ENCODE measurements at regions not wholly inside any gene's neighbourhood (a gene's known extent, or its start where the extent isn't known, plus 50 kb on each side); places are given as distances from the start of the nearest gene placed in this dataset.

DNA sequence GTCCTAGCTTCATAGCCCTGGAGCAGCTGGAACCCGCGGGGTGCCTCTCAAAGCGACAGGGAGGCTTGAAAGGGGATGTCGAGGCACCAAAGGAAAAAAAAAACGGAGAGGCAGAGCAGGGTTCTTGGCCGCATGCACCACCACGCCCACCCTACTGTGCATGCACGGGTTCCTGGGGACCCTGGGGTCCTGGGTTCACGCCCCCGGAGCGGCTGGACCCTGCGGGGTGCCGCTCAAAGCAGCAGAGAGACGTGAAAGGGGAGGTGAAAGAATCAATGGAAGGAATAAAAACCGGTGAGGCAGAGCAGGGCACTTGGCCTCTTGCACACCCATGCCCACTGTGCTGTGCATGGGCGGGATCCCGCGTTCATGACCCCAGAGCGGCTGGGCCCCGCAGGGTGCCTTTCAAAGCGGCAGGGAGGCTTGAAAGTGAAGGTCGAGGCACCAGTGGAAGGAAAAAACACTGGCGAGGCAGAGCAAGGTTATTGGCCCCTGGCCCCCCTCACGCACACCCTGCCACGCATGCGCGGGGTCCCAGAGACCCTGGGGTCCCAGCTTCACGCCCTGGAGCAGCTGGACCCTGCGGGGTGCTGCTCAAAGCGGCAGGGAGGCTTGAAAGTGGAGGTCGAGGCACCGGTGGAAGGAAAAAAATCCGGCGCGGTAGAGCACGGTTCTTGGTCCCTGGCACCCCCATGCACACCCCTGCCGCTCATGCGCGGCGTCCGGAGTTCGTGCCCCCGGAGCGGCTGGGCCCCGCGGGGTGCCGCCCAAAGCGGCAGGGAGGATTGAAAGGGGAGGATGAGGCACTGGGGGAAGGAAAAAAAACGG, 318.5 kb downstream of the ALG10 start:
- 40% methylated on average over 49 of the region's 49 CpGs for WGBS
- Histone ChIP-seq H3K4me3 (ENCODE audit: low read depth in 1 of 3, low read length in 3 of 3) (no peak overlapping the region), H3K36me3 (ENCODE audit: control insufficient read depth in 4 of 4, insufficient read depth in 3 of 4, low read depth in 1 of 4, low read length in 3 of 4) (no peaks in the 10 kb centered on the region), H3K9me3 (ENCODE audit: control insufficient read depth in 4 of 4, low read length in 3 of 4) (peaks cover 0 to 4% (median 2%) of the 10 kb centered on the region in 4 donors), H3K27ac (ENCODE audit: low read depth in 1 of 2, low read length in 2 of 2) (no peak overlapping the region), H3K27me3 (ENCODE audit: control insufficient read depth in 4 of 4, insufficient read depth in 4 of 4, low read length in 3 of 4) (peaks cover 0 to 14% (median 0%) of the 10 kb centered on the region in 4 donors), H3K9ac (ENCODE audit: low read depth in 1 of 2, low read length in 2 of 2) (no peak overlapping the region), H3K4me1 (ENCODE audit: control insufficient read depth in 4 of 4, insufficient read depth in 4 of 4, low read length in 3 of 4) (peaks cover 0 to 5% (median 0%) of the 10 kb centered on the region in 4 donors)
- no peak for DNase-seq (ENCODE audit: low spot score)
- TF ChIP-seq REST (IDR thresholded peaks at IDR 0.05) = no peak
- no peak for TF ChIP-seq FOXA2 (IDR thresholded peaks at IDR 0.05)
- TF ChIP-seq, protein P1, sequence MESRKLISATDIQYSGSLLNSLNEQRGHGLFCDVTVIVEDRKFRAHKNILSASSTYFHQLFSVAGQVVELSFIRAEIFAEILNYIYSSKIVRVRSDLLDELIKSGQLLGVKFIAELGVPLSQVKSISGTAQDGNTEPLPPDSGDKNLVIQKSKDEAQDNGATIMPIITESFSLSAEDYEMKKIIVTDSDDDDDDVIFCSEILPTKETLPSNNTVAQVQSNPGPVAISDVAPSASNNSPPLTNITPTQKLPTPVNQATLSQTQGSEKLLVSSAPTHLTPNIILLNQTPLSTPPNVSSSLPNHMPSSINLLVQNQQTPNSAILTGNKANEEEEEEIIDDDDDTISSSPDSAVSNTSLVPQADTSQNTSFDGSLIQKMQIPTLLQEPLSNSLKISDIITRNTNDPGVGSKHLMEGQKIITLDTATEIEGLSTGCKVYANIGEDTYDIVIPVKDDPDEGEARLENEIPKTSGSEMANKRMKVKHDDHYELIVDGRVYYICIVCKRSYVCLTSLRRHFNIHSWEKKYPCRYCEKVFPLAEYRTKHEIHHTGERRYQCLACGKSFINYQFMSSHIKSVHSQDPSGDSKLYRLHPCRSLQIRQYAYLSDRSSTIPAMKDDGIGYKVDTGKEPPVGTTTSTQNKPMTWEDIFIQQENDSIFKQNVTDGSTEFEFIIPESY (IDR thresholded peaks at IDR 0.05) = no peak
- TF ChIP-seq, protein P2, sequence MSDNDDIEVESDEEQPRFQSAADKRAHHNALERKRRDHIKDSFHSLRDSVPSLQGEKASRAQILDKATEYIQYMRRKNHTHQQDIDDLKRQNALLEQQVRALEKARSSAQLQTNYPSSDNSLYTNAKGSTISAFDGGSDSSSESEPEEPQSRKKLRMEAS (IDR thresholded peaks at IDR 0.05) = no peak
- no peak for TF ChIP-seq TAF1 (conservative IDR thresholded peaks at IDR 0.05)
- no peak for TF ChIP-seq EGR1 (IDR thresholded peaks at IDR 0.05; ENCODE audit: low read depth in 2 of 2)
- TF ChIP-seq JUND (IDR thresholded peaks at IDR 0.05) = no peak
- no peak for TF ChIP-seq GABPA (IDR thresholded peaks at IDR 0.05 in 1 of 2, conservative IDR thresholded peaks at IDR 0.05 in 1 of 2)
- TF ChIP-seq, protein P3, sequence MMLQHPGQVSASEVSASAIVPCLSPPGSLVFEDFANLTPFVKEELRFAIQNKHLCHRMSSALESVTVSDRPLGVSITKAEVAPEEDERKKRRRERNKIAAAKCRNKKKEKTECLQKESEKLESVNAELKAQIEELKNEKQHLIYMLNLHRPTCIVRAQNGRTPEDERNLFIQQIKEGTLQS (IDR thresholded peaks at IDR 0.05) = no peak
- no peak for TF ChIP-seq RAD21 (IDR thresholded peaks at IDR 0.05)
- no peak for TF ChIP-seq RXRA (IDR thresholded peaks at IDR 0.05)
- TF ChIP-seq, protein P4, sequence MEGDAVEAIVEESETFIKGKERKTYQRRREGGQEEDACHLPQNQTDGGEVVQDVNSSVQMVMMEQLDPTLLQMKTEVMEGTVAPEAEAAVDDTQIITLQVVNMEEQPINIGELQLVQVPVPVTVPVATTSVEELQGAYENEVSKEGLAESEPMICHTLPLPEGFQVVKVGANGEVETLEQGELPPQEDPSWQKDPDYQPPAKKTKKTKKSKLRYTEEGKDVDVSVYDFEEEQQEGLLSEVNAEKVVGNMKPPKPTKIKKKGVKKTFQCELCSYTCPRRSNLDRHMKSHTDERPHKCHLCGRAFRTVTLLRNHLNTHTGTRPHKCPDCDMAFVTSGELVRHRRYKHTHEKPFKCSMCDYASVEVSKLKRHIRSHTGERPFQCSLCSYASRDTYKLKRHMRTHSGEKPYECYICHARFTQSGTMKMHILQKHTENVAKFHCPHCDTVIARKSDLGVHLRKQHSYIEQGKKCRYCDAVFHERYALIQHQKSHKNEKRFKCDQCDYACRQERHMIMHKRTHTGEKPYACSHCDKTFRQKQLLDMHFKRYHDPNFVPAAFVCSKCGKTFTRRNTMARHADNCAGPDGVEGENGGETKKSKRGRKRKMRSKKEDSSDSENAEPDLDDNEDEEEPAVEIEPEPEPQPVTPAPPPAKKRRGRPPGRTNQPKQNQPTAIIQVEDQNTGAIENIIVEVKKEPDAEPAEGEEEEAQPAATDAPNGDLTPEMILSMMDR (IDR thresholded peaks at IDR 0.05; ENCODE audit: low read depth, low read length, missing input control) = no peak
- no peak for TF ChIP-seq HNF4A (conservative IDR thresholded peaks at IDR 0.05)
- TF ChIP-seq FOXA1 (IDR thresholded peaks at IDR 0.05) = no peak
- no peak for TF ChIP-seq NR2F2 (IDR thresholded peaks at IDR 0.05)
- TF ChIP-seq SP1 (IDR thresholded peaks at IDR 0.05) = no peak
- TF ChIP-seq YY1 (IDR thresholded peaks at IDR 0.05) = no peak
- TF ChIP-seq HNF4G (IDR thresholded peaks at IDR 0.05) = no peak
